ENCODE measurements at regions not wholly inside any gene's neighbourhood (a gene's known extent, or its start where the extent isn't known, plus 50 kb on each side); places are given as distances from the start of the nearest gene placed in this dataset.

- H3K27ac ChIP-seq = no peak overlapping the region
- no peaks in the 10 kb centered on the region for H3K4me1 ChIP-seq
- TF ChIP-seq POLR2AphosphoS5 (IDR thresholded peaks at IDR 0.05; ENCODE audit: insufficient read depth in 1 of 2, low read depth in 1 of 2) (no peak), POLR2A (IDR thresholded peaks at IDR 0.05) (no peak), CTCF (IDR thresholded peaks at IDR 0.05) (no peak)
- no peaks in the 10 kb centered on the region for H3K36me3 ChIP-seq
- intact Hi-C loops (cut with DNase I) = no loop called here
- H3K9me3 ChIP-seq = no peaks in the 10 kb centered on the region
- DNase-seq (ENCODE audit: extremely low spot score in 2 of 2) = no peak
- H3K27me3 ChIP-seq = no peaks in the 10 kb centered on the region
- no peak overlapping the region for H3K4me3 ChIP-seq
Measured at GRCh38 chr20:63100926-63101699, 94.3 kb upstream of the BHLHE23 start.

GRCh38 chr20:63100174-63100925 lies 93.6 kb upstream of the BHLHE23 start:
- intact Hi-C loops (cut with DNase I) = no loop called here

GRCh38 chr20:63099456-63100173 lies 92.9 kb upstream of the BHLHE23 start:
- no peak for DNase-seq (ENCODE audit: extremely low spot score in 2 of 2)
- no peaks in the 10 kb centered on the region for H3K36me3 ChIP-seq
- H3K4me3 ChIP-seq = no peak overlapping the region
- H3K27me3 ChIP-seq = no peaks in the 10 kb centered on the region
- no peaks in the 10 kb centered on the region for H3K4me1 ChIP-seq
- TF ChIP-seq CTCF (IDR thresholded peaks at IDR 0.05) (no peak), POLR2AphosphoS5 (IDR thresholded peaks at IDR 0.05; ENCODE audit: insufficient read depth in 1 of 2, low read depth in 1 of 2) (no peak), POLR2A (IDR thresholded peaks at IDR 0.05) (no peak)
- intact Hi-C loops (cut with DNase I) = no loop called here
- no peaks in the 10 kb centered on the region for H3K9me3 ChIP-seq
- H3K27ac ChIP-seq = no peak overlapping the region

More at GRCh38 chr20:63100174-63100925, 93.6 kb upstream of the BHLHE23 start:
- Histone ChIP-seq H3K27ac (no peak overlapping the region), H3K27me3 (no peaks in the 10 kb centered on the region), H3K9me3 (no peaks in the 10 kb centered on the region), H3K36me3 (no peaks in the 10 kb centered on the region), H3K4me1 (no peaks in the 10 kb centered on the region), H3K4me3 (no peak overlapping the region)
- TF ChIP-seq POLR2AphosphoS5 (IDR thresholded peaks at IDR 0.05; ENCODE audit: insufficient read depth in 1 of 2, low read depth in 1 of 2) (no peak), POLR2A (IDR thresholded peaks at IDR 0.05) (no peak), CTCF (IDR thresholded peaks at IDR 0.05) (no peak)
- no peak for DNase-seq (ENCODE audit: extremely low spot score in 2 of 2)

- intact Hi-C loops (cut with DNase I) = no loop called here
- Histone ChIP-seq H3K4me3 (no peak overlapping the region), H3K27ac (no peak overlapping the region), H3K4me1 (no peaks in the 10 kb centered on the region), H3K36me3 (no peaks in the 10 kb centered on the region), H3K27me3 (no peaks in the 10 kb centered on the region), H3K9me3 (no peaks in the 10 kb centered on the region)
- no peak for DNase-seq (ENCODE audit: extremely low spot score in 2 of 2)
- TF ChIP-seq POLR2A (IDR thresholded peaks at IDR 0.05) (no peak), CTCF (IDR thresholded peaks at IDR 0.05) (no peak), POLR2AphosphoS5 (IDR thresholded peaks at IDR 0.05; ENCODE audit: insufficient read depth in 1 of 2, low read depth in 1 of 2) (no peak)
Measured at GRCh38 chr20:63098195-63098810, 91.5 kb upstream of the BHLHE23 start.

All from vagina (tissue), 2 donors.